DMS 273 (cell line): ENCODE measurements at regions not wholly inside any gene's neighbourhood (a gene's known extent, or its start where the extent isn't known, plus 50 kb on each side); places are given as distances from the start of the nearest gene placed in this dataset.

ENCODE experiments used
- DNase-seq: peaks from one replicate; lab custom pipeline; 2025; ENCODE audit not compliant: unreplicated experiment; lab: John Stamatoyannopoulos, UW

- DNase-seq, result peak; percentile 45
These were observed 118.7 kb downstream of the TENT4A start for GRCh38 chr5:6831678-6832671.

- DNase-seq, result peak; percentile 91
These were observed 119.8 kb downstream of the TENT4A start for GRCh38 chr5:6832994-6833393.

GRCh38 chr5:6833406-6833805, 120.2 kb downstream of the TENT4A start:
- peak; percentile 63 for DNase-seq

- no peak for DNase-seq
These were observed 123.9 kb downstream of the TENT4A start for GRCh38 chr5:6837095-6837494.

GRCh38 chr5:6837519-6838110, 124.4 kb downstream of the TENT4A start:
- peak; percentile 24 for DNase-seq

GRCh38 chr5:6838736-6839135, 125.5 kb downstream of the TENT4A start:
- no peak for DNase-seq

- no peak for DNase-seq
These were observed 127.0 kb downstream of the TENT4A start for GRCh38 chr5:6840136-6840793.

GRCh38 chr5:6843335-6843734, 130.1 kb downstream of the TENT4A start:
- DNase-seq, result no peak

GRCh38 chr5:6843821-6844220, 130.6 kb downstream of the TENT4A start:
- DNase-seq, result no peak

GRCh38 chr5:6845856-6846255, 132.6 kb downstream of the TENT4A start:
- no peak for DNase-seq

GRCh38 chr5:6847870-6848269, 134.6 kb downstream of the TENT4A start:
- DNase-seq, result peak; percentile 76

- no peak for DNase-seq
These were observed 136.3 kb downstream of the TENT4A start for GRCh38 chr5:6849316-6850105.

- no peak for DNase-seq
These were observed 136.8 kb downstream of the TENT4A start for GRCh38 chr5:6850106-6850432.

- DNase-seq, result peak; percentile 89
These were observed 143.4 kb downstream of the TENT4A start for GRCh38 chr5:6856653-6857052.

- peak; percentile 78 for DNase-seq
These were observed 145.2 kb downstream of the TENT4A start for GRCh38 chr5:6858419-6858818.

- DNase-seq, result peak; percentile 89
These were observed 145.8 kb downstream of the TENT4A start for GRCh38 chr5:6859023-6859422.

- DNase-seq, result no peak
These were observed 146.9 kb downstream of the TENT4A start for GRCh38 chr5:6859951-6860638.

GRCh38 chr5:6861036-6861435, 147.8 kb downstream of the TENT4A start:
- DNase-seq, result peak; percentile 43

- peak; percentile 24 for DNase-seq
These were observed 148.4 kb downstream of the TENT4A start for GRCh38 chr5:6861667-6862066.

GRCh38 chr5:6862306-6862705, 149.1 kb downstream of the TENT4A start:
- DNase-seq, result no peak
